Prostate gland (tissue), 2 donors: ENCODE measurements at regions not wholly inside any gene's neighbourhood (a gene's known extent, or its start where the extent isn't known, plus 50 kb on each side); places are given as distances from the start of the nearest gene placed in this dataset.

Experiments
- POLR2AphosphoS5 ChIP-seq: sonication (generic); formaldehyde crosslinking; IDR thresholded peaks from one replicate; pipeline ENCODE4 v1.6.1; 2017; ENCODE audit warnings: antibody characterized with exemption
- TF ChIP-seq, protein P1 (sequence below), 4 experiments: fragments of 200-600 bp in 2 of 4; fragments of 450-650 bp in 2 of 4; sonication (generic) in 2 of 4; IDR thresholded peaks; 1 replicate in 3 of 4; 2 replicates in 1 of 4; pipeline ENCODE4 v1.5.1; 2016 to 2019; ENCODE audit warnings: antibody characterized with exemption in 4 of 4, mild to moderate bottlenecking in 2 of 4, moderate library complexity in 2 of 4

DNA sequence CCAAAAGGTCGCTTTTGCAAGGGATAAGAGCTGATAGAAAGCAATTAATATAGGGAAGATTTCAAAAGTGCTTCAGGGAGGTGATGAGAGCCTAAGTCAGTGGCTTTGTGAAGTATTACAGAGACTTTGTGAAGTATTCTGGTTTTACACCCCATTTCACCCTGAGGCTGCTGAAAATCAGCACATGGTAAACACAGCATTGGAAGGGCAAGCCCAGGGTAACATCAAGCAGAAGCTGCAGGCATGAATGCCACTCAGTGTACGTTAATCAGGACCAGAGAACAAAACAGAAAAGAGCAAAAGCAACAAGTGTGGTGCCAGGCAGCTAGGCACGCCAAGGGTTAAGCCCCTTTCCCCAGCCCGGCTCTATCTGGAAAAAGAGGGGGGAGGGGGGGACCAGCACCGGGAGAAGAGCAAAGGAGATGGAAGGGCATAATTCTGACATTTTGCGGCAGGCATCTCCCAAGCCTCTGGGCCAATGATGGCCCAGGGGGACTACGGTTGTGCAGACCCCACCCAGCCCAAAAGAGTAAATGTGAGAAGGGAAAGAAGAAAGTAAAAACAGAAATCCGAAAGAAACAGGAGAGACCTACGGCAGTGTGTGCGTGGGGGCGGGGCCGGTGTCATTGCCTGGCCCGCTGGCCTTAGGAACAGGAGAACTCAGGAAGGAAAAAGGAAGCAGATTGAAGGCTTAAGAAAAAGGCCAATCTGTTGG, 58.9 kb downstream of the DHRS2 start:
- TF ChIP-seq, protein P1, sequence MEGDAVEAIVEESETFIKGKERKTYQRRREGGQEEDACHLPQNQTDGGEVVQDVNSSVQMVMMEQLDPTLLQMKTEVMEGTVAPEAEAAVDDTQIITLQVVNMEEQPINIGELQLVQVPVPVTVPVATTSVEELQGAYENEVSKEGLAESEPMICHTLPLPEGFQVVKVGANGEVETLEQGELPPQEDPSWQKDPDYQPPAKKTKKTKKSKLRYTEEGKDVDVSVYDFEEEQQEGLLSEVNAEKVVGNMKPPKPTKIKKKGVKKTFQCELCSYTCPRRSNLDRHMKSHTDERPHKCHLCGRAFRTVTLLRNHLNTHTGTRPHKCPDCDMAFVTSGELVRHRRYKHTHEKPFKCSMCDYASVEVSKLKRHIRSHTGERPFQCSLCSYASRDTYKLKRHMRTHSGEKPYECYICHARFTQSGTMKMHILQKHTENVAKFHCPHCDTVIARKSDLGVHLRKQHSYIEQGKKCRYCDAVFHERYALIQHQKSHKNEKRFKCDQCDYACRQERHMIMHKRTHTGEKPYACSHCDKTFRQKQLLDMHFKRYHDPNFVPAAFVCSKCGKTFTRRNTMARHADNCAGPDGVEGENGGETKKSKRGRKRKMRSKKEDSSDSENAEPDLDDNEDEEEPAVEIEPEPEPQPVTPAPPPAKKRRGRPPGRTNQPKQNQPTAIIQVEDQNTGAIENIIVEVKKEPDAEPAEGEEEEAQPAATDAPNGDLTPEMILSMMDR (IDR thresholded peaks at IDR 0.05) = no peak
- TF ChIP-seq POLR2AphosphoS5 = no peak
